Stomach (tissue), 4 donors: ENCODE measurements at regions not wholly inside any gene's neighbourhood (a gene's known extent, or its start where the extent isn't known, plus 50 kb on each side); places are given as distances from the start of the nearest gene placed in this dataset.

Experiments used
- EP300 ChIP-seq: sonication (generic); formaldehyde crosslinking; IDR thresholded peaks from one replicate; pipeline ENCODE4 v1.6.1; 2017; ENCODE audit warnings: antibody characterized with exemption
- POLR2A ChIP-seq, 4 donors: fragments of 450-650 bp; IDR thresholded peaks; one replicate each; pipeline ENCODE4 v1.6.1; 2016; ENCODE audit warnings: antibody characterized with exemption in 4 of 4, control low read depth in 2 of 4, mild to moderate bottlenecking in 1 of 4, moderate library complexity in 1 of 4
- POLR2AphosphoS5 ChIP-seq, 3 donors: sonication (generic); formaldehyde crosslinking; IDR thresholded peaks; one replicate each; pipeline ENCODE4 v1.6.1; 2016; ENCODE audit warnings: antibody characterized with exemption in 3 of 3
- TF ChIP-seq, protein P1 (sequence below), 7 experiments: fragments of 450-650 bp in 4 of 7; fragments of 200-600 bp in 3 of 7; sonication (generic) in 3 of 7; IDR thresholded peaks; one replicate each; pipeline ENCODE4 v1.5.1; 2016 to 2019; ENCODE audit warnings: antibody characterized with exemption in 7 of 7, control low read depth in 2 of 7, mild to moderate bottlenecking in 1 of 7

DNA sequence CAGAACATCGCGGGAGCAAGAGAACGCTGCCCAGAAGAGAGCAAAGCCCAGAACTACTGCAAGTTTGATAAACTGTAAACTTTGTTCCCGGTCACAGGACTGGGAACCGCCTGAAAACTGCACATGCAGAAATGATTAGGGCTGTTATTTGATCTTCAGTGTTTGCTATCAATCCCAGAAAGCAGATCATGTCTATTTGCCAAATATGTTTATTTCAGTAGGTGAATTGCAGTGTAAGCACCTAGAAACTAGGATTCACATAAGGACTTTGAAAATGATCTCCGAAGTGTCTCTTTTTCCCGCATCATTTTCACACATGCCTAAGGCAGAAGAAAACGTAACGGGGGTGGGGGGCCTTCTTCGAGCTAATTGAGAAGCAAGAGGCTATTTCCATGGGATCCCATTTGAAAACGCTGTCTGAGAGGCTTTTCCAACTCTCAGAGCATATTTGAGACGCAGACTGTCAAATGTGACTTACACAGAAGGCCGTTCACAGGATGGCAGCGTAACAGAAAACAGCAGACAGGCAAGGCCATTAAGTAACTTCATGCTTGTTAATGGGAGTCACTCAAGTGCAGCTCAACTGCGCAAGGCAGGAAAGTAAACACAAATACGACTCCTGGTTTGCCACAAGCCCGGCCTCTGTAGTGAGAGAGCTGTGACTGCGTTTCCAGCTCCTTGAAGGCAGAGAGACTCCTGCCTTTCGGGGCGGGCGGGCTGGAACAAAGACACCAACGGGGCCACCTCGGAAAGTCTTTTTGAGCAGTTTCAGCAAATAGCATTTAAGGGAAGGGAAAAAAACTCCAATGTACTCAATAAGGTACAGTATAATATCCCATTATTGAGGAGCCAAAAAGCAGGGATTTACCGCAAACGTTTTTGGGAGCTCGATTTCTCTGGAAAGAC, 144.7 kb upstream of the ZNF217 start:
- TF ChIP-seq, protein P1, sequence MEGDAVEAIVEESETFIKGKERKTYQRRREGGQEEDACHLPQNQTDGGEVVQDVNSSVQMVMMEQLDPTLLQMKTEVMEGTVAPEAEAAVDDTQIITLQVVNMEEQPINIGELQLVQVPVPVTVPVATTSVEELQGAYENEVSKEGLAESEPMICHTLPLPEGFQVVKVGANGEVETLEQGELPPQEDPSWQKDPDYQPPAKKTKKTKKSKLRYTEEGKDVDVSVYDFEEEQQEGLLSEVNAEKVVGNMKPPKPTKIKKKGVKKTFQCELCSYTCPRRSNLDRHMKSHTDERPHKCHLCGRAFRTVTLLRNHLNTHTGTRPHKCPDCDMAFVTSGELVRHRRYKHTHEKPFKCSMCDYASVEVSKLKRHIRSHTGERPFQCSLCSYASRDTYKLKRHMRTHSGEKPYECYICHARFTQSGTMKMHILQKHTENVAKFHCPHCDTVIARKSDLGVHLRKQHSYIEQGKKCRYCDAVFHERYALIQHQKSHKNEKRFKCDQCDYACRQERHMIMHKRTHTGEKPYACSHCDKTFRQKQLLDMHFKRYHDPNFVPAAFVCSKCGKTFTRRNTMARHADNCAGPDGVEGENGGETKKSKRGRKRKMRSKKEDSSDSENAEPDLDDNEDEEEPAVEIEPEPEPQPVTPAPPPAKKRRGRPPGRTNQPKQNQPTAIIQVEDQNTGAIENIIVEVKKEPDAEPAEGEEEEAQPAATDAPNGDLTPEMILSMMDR (IDR thresholded peaks at IDR 0.05) = no peak
- TF ChIP-seq EP300 = no peak
- peak in 2 of 3 donors; percentile 89 for TF ChIP-seq POLR2AphosphoS5 (IDR thresholded peaks at IDR 0.05)
- TF ChIP-seq POLR2A (IDR thresholded peaks at IDR 0.05) = peak in 1 of 4 donors; percentile 76
